DLD1 (cell line): ENCODE measurements at regions not wholly inside any gene's neighbourhood (a gene's known extent, or its start where the extent isn't known, plus 50 kb on each side); places are given as distances from the start of the nearest gene placed in this dataset.
"Not testable (repeated sequence)": the region's sequence is repeated elsewhere in the genome, so short reads cannot be mapped to it uniquely, and the experiment has no call there.

ENCODE experiments used
- in situ Hi-C: cut with HindIII; loops from 2 replicates; pipeline ENCODE4 v1.10.0; 2017; ENCODE audit warnings: low sequenced_read_pairs

DNA sequence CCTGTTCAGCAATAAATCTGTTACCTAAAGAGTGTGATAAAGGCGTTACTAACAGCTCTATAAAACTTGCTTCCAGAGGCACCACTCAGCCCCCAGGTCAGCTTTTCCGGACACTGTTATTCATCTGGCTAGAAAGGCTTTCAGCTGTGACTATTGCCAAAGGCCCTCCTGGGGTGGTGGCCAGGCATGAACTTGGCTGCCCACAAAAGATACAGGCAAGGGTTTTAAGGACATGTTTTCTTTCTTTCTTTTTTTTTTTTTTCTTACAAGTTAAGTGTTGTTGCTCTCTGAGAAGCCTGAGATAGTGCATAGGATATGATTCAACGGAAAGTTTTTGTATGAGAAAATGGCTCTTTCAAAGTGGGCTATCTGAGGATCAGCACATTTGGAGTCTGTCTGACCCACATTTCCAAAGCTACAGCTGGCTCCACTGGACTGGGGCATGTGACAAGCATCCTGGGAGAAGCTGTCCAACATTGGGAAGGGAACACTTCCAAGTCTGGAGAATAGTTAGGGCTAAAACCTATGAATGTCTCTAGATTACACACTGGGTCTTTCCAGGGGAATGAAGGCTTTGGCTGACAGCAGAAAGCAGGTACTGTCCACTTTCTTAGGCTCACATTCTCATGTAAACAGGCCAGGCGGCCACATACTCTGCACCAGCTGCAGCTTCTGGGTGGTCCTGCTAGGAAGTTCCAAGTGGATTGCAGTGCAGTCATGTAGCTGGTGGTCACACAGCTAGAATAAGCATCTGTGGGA is 639.7 kb downstream of the LMO4 start:
- in situ Hi-C loops: no loop called here

GRCh38 chr1:87969040-87969439 is 640.4 kb downstream of the LMO4 start:
- in situ Hi-C loops: no loop called here

GRCh38 chr1:87972811-87973210 is 644.1 kb downstream of the LMO4 start:
- in situ Hi-C loops: no loop called here

GRCh38 chr1:87973896-87974295 is 645.2 kb downstream of the LMO4 start:
- in situ Hi-C loops: no loop called here

DNA sequence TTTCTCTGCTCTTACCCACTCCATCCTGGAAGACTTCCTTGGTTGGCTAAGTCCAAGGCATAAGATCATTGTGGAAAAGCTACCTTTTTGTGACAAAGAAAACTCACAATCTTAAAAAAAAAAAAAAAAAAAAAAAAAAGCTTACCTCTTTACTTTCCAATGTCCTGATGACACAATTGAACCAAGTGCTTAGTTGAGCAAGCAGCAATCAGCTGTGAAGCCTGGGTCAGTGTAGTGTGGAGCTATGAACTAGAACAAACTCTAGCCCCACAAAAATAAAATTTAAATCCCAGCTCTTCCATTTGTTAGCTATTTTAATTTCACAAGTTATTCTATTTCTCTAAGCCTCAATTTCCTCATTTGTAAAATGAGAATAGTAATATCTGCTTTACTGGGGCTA is 647.6 kb downstream of the LMO4 start:
- in situ Hi-C loops: no loop called here

- in situ Hi-C loops: no loop called here
Measured at GRCh38 chr1:87977145-87977544, 648.5 kb downstream of the LMO4 start.

DNA sequence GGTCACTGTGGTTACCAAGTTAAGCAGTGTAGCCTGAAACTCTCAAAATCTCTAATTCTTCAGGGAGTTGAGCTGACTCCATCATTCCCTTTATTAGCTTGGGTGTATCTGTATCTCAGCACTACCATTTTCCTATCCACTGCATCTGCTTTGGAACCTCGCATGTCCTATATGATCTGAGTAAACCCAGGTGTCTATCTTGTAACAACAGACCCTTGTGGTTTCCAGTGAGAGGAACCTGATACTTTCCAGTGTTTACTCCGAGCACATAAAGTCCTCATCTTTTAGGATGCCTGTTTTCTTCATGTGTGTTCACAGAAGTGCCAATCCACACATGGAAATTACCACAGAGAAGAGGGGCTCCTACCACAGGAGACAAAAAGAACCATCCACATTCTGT is 650.4 kb downstream of the LMO4 start:
- in situ Hi-C loops: no loop called here

GRCh38 chr1:87980494-87980893 is 651.8 kb downstream of the LMO4 start:
- in situ Hi-C loops: no loop called here

- in situ Hi-C loops: no loop called here
Measured at GRCh38 chr1:87981386-87981785, 652.7 kb downstream of the LMO4 start.

GRCh38 chr1:87981810-87982209 is 653.1 kb downstream of the LMO4 start:
- in situ Hi-C loops: no loop called here

GRCh38 chr1:87983841-87984240 is 655.2 kb downstream of the LMO4 start:
- in situ Hi-C loops: no loop called here

DNA sequence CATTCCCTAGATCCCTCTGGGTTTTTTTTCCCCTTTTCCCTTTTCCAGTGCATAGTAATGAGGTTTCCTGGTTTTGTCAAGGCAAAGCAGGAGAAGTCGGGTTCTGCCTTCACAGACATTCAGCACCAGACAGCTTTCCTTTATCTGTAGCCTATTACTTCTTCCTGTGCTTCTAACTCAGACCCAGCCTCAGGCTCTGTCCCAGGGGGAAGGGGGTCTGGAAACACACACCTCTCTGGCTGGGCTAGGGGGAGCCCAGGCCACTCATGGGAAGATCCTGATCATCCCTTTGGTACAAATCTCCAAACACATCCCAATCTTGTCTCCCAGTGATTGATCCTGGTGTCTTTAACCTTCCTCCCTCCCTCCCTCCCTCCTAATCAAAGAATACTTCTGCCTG is 656.4 kb downstream of the LMO4 start:
- in situ Hi-C loops: no loop called here

- in situ Hi-C loops: no loop called here
Measured at GRCh38 chr1:87986130-87986866, 657.6 kb downstream of the LMO4 start.

DNA sequence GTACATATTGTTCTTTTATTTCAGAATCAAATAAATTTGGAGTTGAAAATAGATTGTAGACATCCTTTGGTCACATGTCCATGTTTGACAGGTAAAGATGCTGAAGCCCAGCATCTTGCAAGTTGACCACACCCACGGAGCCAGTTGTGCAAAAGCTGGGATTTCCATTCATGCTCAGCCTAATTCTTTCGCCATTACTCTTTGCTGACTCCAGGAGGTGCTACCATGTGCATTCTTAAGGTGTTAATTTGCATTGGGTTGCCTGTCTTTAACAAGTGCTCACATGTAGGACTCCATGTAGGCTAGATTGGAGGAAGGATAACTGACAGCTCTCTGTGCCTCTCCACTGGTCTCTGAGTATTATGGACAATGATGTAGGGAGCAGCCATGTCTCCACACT is 660.7 kb downstream of the LMO4 start:
- in situ Hi-C loops: no loop called here

DNA sequence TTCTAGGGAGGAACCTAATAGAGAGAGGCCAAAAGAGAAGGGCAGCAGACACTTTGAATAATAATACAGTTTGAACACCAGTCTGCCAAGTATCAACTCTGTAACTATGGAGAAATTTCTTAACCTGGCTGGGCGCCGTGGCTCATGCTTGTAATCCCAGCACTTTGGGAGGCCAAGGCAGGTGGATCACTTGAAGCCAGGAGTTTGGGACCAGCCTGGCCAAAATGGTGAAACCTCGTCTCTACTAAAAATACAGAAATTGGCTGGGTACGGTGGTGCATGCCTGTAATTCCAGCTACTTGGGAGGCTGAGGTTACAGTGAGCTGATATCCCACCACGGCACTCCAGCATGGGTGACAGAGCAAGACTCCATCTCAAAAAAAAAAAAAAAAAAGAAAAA is 663.9 kb downstream of the LMO4 start:
- in situ Hi-C loops: not testable (repeated sequence)

GRCh38 chr1:87993051-87993450 is 664.4 kb downstream of the LMO4 start:
- in situ Hi-C loops: no loop called here

DNA sequence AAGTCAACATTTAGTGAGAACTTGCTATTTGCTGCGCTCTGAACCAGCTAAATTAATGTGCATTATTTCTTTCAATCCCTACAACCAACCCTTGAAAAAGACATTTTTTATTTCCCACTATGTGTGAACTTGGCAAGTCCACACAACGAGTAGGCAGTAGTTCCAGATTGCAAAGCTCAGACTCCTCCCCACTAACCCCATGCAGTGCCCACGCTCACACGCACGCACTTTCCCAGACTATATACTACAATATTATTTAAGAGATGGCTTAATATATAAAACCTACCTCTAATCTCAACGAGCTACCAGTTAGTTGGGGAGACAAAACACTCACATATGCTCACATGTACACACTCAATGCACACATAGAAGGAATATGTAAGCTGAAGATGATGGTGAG is 671.2 kb downstream of the LMO4 start:
- in situ Hi-C loops: no loop called here

GRCh38 chr1:88001460-88001859 is 672.8 kb downstream of the LMO4 start:
- in situ Hi-C loops: no loop called here

- in situ Hi-C loops: no loop called here
Measured at GRCh38 chr1:88003255-88003654, 674.6 kb downstream of the LMO4 start.

- in situ Hi-C loops: no loop called here
Measured at GRCh38 chr1:88009916-88010315, 674.2 kb upstream of the PKN2 start.

DNA sequence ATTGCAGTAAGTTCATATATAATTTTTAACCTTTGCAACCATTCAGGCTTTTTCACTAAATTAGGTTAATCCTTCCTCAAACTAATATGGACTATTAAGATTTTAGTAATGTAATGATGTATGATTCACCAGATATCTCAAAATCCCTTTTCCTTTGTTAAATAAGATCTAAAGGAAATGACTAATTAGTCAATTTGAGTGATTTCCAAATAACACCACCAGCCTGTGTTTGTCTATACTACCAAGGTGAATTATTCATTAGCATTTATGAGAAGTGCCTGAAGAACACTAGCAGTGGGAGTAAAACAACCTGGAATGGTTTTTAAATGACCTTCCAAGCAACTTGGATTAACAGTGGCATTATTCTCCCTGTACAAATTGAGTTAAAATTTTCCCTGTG is 670.6 kb upstream of the PKN2 start:
- in situ Hi-C loops: no loop called here

DNA sequence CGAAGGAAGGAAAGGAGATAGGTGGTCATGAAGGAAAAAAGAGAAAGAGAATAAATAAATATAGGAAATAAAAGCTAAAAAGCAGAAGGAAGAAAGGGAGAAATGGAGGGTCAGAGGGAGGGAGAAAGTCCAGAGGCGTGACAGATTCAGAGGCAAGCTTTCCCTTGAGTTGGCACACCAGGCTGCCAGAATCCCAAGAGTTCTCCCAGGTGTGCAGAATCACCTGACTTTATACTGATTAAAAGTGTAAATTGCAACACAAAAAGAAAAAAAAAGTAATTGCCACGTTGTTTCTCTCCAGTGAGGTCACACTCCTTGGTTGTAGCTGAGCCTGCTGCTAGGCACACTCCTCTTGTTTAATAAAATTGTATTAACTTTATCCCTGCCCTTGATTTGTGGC is 669.9 kb upstream of the PKN2 start:
- in situ Hi-C loops: no loop called here

DNA sequence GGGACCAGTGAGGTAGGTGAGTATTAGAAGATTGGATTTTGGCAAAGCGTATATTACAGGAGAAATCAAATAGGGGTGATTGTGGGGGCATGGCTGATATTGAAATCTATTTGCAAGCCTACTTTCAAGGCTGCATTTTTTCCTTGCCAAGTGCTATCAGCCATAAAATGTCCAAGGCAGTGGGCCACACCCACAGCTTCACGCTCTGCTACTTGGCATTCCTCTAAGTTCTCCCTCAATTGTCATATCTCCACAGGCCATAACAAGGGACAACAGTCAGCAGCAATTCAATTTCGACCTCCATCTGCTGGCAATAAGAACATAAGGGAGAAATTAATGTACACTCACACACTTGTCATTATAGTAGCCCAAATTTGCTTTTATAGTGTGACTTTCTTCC is 667.1 kb upstream of the PKN2 start:
- in situ Hi-C loops: no loop called here
